ENCODE measurements at regions not wholly inside any gene's neighbourhood (a gene's known extent, or its start where the extent isn't known, plus 50 kb on each side); places are given as distances from the start of the nearest gene placed in this dataset.

GRCh38 chr7:16347066-16347826 is 74.1 kb downstream of the CRPPA start:
- FAIRE-seq, result peak; percentile 74
- TF ChIP-seq POLR2A (IDR thresholded peaks at IDR 0.05; ENCODE audit: low read depth, low read length), result no peak
- DNase-seq (ENCODE audit: insufficient read length, low spot score), result no peak

- peak; percentile 99 for FAIRE-seq
- peak; percentile 28 for DNase-seq (ENCODE audit: insufficient read length, low spot score)
- TF ChIP-seq POLR2A (IDR thresholded peaks at IDR 0.05; ENCODE audit: low read depth, low read length), result no peak
Measured at GRCh38 chr7:16345979-16346958, 75.1 kb downstream of the CRPPA start.

- TF ChIP-seq POLR2A (IDR thresholded peaks at IDR 0.05; ENCODE audit: low read depth, low read length), result no peak
- no peak for DNase-seq (ENCODE audit: insufficient read length, low spot score)
- peak; percentile 61 for FAIRE-seq
Measured at GRCh38 chr7:16344927-16345326, 76.4 kb downstream of the CRPPA start.

GRCh38 chr7:16343612-16344011 is 77.7 kb downstream of the CRPPA start:
- FAIRE-seq (peak; percentile 27), DNase-seq (ENCODE audit: insufficient read length, low spot score) (no peak)
- TF ChIP-seq POLR2A (IDR thresholded peaks at IDR 0.05; ENCODE audit: low read depth, low read length), result no peak

- DNase-seq (ENCODE audit: insufficient read length, low spot score), result no peak
- no peak for TF ChIP-seq POLR2A (IDR thresholded peaks at IDR 0.05; ENCODE audit: low read depth, low read length)
- FAIRE-seq, result peak; percentile 55
Measured at GRCh38 chr7:16338065-16338464, 83.3 kb downstream of the CRPPA start.

GRCh38 chr7:16326106-16326505 is 95.2 kb downstream of the CRPPA start:
- TF ChIP-seq POLR2A (IDR thresholded peaks at IDR 0.05; ENCODE audit: low read depth, low read length), result no peak
- FAIRE-seq, result no peak
- no peak for DNase-seq (ENCODE audit: insufficient read length, low spot score)

GRCh38 chr7:16323313-16323712 is 98.0 kb downstream of the CRPPA start:
- DNase-seq (ENCODE audit: insufficient read length, low spot score) (no peak), FAIRE-seq (no peak)

GRCh38 chr7:16320099-16320660 is 101.2 kb downstream of the CRPPA start:
- DNase-seq (ENCODE audit: insufficient read length, low spot score) (no peak), FAIRE-seq (no peak)
- no peak for TF ChIP-seq POLR2A (IDR thresholded peaks at IDR 0.05; ENCODE audit: low read depth, low read length)

More at GRCh38 chr7:16323313-16323712, 98.0 kb downstream of the CRPPA start:
- no peak for TF ChIP-seq POLR2A (IDR thresholded peaks at IDR 0.05; ENCODE audit: low read depth, low read length)

- FAIRE-seq, result peak; percentile 83
- no peak for TF ChIP-seq POLR2A (IDR thresholded peaks at IDR 0.05; ENCODE audit: low read depth, low read length)
- DNase-seq (ENCODE audit: insufficient read length, low spot score), result peak; percentile 32
Measured at GRCh38 chr7:16318989-16319915, 102.1 kb downstream of the CRPPA start.

- no peak for DNase-seq (ENCODE audit: insufficient read length, low spot score)
- TF ChIP-seq POLR2A (IDR thresholded peaks at IDR 0.05; ENCODE audit: low read depth, low read length), result no peak
- no peak for FAIRE-seq
Measured at GRCh38 chr7:16318463-16318862, 102.9 kb downstream of the CRPPA start.

- no peak for DNase-seq (ENCODE audit: insufficient read length, low spot score)
- TF ChIP-seq POLR2A (IDR thresholded peaks at IDR 0.05; ENCODE audit: low read depth, low read length), result no peak
- peak; percentile 78 for FAIRE-seq
Measured at GRCh38 chr7:16317406-16317805, 103.9 kb downstream of the CRPPA start.

GRCh38 chr7:16315280-16315679 is 106.1 kb downstream of the CRPPA start:
- peak; percentile 57 for FAIRE-seq
- TF ChIP-seq POLR2A (IDR thresholded peaks at IDR 0.05; ENCODE audit: low read depth, low read length), result no peak
- no peak for DNase-seq (ENCODE audit: insufficient read length, low spot score)

- no peak for TF ChIP-seq POLR2A (IDR thresholded peaks at IDR 0.05; ENCODE audit: low read depth, low read length)
- DNase-seq (ENCODE audit: insufficient read length, low spot score), result no peak
- peak; percentile 86 for FAIRE-seq
Measured at GRCh38 chr7:16309129-16309528, 112.2 kb downstream of the CRPPA start.
